HTR-8/SVneo (cell line): ENCODE measurements at regions not wholly inside any gene's neighbourhood (a gene's known extent, or its start where the extent isn't known, plus 50 kb on each side); places are given as distances from the start of the nearest gene placed in this dataset.

Source experiments
- DNase-seq: peaks from one replicate; pipeline ENCODE4 v3.0.0; 2011; ENCODE audit warnings: low spot score, mixed read lengths; ENCODE audit not compliant: insufficient read length
- FAIRE-seq: peaks from 2 replicates; lab custom pipeline; 2011; peaks lifted over from hg19 to GRCh38; lab: Jason Lieb, UNC

DNA sequence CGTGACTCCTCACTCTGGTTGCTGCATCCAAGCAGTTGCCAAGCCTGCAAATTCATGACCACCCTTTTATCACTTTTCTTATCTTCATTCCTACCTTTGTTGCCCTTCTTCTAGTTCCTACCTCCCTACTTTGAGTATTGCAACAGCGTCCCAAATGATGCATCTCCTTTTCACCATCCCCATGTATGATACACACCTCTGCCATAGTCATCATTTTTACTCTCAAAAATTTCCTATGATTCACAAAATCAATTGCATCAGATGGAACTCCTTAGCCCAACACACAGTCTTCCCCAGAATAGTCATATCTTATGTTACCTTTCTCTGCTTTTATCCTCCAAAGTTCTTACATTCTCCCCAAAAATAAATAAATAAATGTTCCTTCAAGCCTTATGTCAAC, 262.6 kb downstream of the TBL1XR1 start:
- FAIRE-seq (no peak), DNase-seq (no peak)

DNA sequence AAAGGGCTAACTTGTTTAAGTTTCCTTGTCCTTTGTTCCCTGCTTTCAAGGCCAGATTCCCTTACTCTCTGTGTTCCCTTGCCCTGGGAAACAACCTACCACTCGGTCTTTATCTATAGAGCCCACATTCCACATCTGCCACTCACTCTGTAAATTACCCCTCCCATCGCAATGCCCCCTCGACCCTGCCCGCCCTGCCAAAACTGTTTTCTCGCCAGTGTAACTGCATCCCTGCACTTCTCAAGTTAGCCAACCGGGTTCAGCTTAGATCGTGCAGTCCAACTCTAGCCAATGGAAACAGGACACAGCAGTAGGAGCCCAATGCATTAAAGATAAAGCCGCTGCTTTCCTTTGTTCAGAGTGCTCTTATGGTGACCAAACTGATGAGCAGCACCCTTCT, 263.6 kb downstream of the TBL1XR1 start:
- no peak for FAIRE-seq
- no peak for DNase-seq

DNA sequence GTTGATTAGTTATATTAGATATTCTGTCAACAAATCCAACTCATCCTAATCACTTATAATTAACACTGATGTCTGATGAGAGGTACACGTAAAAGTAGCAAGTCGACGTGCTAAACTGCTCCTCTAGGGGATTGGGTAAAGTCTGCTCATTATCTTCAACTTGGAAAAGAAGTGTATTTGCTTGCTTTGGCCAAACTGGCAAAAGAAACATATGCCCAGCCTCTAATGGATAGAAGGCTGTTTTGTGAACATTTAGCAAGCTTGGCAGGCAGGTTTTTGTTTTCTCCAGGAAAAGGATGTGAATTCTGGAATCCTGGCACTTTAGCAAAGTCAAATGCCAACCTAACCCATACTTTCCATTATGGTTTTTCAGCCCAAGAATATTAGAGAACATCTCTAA, 264.8 kb downstream of the TBL1XR1 start:
- no peak for FAIRE-seq
- DNase-seq = no peak

DNA sequence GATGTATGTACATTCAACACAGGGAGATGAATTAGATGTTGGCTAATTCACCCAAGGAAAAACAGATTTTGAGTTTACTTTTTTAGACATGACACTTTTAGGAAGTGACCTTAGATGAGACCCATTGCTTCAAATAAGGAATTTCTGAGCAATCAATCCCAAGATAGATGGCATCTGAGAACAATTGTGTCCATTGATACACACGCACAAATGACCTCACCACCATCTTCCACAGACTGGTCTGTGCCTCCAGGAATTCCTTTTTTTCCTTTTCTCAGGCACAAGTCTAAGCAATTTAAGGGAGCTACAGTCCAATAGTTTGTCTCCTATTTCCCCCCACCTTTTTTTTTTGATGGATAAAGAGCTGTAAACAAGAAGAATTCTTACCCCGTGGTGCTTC, 265.3 kb downstream of the TBL1XR1 start:
- DNase-seq = no peak
- FAIRE-seq = no peak

DNA sequence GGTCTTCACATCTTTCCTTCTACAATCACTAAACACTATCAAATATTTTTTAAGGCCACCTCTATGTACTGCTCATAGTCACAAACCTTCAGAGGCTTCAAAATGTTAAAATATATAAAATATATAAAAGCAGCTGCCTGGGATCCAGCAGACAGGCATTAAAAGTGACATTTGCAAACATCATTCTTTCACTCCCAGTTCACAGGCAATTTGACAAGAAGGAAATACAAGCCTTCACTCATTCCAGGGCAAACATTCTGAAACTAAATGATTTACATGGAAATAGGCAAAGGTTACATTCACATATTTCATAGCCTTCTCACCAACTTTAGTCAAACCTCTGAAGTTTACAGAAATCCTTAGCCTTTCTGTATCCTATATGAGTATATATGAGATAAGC, 266.3 kb downstream of the TBL1XR1 start:
- no peak for DNase-seq
- FAIRE-seq = no peak

DNA sequence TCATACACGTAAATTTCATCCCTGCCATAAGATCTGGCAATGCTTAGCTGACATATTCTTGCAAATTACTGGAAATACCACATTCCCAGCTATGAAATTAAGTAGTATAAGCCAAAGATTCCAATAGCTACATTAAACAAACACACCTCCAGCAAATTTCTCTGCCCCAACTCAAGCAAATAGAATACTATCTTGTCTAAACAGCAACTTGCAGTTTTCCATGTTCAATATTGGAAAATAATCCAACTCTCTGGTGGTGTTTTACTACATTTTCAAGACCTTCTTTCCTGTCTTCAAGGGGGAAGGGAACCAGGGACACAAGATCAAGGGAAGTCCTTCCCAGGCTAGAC, 268.7 kb downstream of the TBL1XR1 start:
- FAIRE-seq = no peak

DNA sequence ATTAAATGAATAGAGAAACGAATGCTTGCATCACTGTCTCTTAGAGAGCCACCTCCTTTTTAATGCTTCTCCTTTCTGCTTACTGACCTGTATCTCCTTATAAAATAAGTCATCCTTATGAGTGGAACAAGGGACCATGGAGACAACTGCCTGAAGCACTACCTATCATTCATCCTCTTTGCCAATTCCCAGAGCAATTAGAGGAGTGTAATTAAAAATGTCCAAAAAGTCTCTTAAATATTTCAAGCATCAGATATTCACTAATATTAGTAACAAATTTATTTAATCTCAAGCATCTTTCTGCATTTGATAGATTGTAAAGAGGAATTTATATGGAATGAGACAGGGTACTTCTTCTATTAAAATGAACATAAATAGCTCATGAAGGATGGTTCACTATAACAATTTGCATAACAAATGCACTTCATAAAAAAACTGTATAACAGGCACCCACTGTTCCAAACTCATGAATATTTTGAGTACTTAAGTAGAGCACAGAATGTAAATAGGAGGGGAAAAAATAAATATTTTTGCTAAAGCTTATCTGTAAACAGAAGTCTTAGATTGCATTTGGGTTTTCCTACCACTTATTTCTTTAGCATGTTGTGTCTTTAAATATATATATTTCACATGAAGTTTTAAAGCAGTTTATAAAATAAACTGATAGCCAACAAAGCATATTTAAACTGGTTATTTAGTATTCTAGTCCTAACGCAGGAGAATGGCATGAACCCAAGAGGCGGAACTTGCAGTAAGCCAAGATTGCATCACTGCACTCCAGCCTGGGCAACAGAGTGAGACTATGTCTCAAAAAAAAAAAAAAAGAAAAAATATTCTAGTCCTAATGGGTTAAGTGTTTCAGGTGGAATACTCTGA, 269.3 kb downstream of the TBL1XR1 start:
- DNase-seq = no peak
- FAIRE-seq = no peak

More for the DNA sequence above, 268.7 kb downstream of the TBL1XR1 start:
- no peak for DNase-seq

DNA sequence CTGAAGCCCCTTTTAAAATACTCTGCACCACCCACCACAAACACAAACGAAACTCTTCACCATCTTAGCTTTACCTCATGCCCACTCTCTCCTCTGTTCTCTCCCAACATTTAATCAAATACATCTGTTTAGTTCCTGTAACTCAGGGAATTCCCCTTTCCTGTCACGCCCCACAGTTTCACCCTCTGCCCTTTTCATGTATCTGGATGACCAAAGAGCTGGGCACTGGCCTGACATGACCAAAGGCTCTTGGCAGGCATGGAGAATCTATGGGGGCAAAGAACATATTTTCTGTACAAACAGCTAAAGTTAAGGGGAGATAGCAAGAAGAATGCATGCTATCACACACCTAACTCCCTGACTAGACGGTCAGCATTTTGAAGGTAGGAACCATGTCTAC, 270.0 kb downstream of the TBL1XR1 start:
- FAIRE-seq (no peak), DNase-seq (no peak)

DNA sequence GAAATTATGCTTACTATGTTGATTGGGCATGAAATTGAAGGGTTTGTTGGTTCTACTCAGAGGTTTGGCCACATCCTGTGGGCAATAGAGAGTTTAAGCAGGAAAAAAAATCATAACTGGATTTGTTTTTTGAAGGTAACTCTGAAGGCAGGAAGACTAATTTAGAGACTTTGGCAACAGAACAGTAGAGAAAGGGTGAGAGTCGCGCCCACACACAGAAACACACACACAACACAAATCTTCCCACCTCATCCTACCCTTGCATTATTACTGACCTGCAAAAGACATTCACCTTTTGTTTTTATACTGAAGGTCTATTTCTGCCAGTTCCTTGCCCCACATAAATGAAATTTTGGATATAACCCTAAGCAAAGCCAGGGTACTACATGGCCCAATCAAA, 270.6 kb downstream of the TBL1XR1 start:
- DNase-seq (no peak), FAIRE-seq (no peak)

DNA sequence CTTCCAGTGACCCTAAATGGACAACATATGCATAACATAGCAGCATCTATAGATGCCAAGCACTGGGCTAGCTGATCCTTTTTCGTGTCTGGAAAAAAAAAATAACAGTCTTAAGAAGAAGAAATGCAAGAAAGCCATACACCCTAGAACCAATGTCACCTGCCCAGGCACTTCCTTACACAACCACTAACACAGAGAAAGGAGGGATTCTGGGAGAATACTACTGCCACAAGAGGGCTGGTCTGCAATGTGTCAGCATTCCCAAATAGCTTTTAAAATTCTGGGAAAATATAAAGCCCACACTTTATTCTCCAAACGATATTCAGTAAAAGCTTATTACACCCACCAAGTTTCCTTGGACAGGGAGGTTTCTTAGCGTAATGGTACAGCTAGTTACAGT, 271.2 kb downstream of the TBL1XR1 start:
- FAIRE-seq = no peak

DNA sequence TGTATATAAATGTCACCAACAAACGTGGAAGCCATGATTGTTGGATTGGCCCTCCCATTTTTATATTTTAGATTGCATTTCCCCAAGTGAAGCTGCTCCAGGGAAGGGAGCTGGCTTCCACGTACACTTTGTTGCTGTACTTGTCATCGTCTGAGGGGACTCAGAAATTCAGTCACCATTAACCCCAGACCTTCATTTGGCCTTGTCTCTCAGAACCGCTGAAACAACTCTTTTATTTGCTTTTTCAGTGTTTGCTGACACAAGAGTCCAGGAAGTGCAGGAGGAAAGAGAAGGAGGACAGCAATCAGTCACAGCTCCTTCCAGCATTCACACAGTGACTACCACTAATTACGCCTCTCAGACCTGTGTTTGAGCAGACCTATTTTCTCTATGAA, 276.5 kb downstream of the TBL1XR1 start:
- DNase-seq (no peak), FAIRE-seq (no peak)

More for the DNA sequence above, 271.2 kb downstream of the TBL1XR1 start:
- DNase-seq = no peak

DNA sequence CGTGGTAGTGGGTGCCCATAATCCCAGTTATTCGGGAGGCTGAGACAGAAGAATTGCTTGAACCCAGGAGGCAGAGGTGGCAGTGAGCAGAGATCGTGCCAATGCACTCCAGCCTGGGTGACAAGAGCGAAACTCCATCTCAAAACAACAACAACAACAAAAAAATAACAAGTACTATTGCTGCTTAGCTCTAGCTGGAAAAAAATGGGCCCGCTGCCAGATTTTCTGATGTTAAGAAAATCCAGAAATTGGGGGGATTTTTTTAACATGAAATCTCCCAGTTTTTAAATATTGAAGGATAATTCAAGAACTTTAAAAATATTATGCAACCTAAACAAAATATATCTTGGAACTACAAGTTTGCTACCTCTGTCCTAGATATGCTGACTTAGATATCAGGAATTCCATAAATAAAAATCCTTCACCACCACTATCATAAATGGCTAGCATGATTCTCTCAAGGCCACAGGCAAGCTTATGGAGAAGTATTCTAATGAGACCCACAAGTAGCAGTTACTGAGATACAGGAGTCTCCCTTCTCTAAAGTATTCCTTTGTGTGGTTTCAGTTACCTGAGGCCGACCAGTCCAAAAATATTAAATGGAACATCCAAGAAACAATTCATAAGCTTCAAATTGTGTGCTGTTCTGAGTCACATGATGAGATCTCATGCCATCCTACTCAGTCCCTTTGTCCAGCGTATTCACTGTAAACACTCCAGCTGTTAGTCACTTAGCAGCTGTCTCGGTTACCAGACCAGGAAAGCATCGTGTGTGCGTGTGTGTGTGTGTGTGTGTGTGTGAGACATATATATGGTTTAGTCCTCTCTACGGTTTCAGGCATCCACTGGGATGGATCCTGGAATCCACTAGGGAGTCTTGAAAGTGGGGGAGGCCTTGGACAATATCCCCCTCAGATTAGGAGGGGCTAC, 277.2 kb downstream of the TBL1XR1 start:
- no peak for DNase-seq
- FAIRE-seq = peak; percentile 38

DNA sequence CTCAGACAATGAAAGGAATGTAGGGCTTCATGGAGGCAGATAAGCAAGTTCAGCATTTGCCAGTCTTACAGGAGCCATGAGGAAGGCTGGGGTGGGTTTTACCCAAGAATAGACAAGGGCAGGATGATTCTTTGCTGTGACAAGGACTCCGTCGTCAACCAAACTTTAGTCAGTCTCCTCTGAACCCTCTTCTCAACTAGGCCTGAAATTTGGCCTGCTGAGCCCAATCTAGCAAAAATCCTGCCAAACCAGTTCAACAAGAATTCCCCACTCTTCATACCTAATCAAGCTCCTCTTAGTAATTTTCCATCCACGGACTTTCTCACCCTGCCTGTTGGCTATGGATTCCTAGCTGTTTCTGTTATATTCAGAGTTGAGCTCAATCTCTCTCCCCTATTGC, 280.5 kb downstream of the TBL1XR1 start:
- no peak for FAIRE-seq
- no peak for DNase-seq

DNA sequence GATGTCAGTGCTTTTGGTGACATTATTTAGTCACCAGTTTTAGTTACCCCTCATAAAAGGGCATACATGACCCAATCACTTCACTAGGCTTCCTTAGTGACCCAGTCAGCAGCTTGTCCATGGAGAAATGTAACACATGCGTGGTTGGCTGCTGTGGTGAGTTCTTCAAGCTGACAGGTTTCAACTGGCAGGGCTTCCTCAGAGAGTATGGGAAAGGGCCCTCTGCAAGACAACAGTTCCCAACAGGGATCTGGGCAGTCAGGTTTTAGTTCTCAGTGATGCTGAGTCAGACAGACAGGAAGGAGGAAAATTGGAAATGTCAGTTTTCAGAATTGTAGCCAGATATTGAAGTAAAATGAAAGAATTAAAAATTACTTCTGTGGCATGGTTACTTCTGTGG, 282.5 kb downstream of the TBL1XR1 start:
- FAIRE-seq (no peak), DNase-seq (no peak)

DNA sequence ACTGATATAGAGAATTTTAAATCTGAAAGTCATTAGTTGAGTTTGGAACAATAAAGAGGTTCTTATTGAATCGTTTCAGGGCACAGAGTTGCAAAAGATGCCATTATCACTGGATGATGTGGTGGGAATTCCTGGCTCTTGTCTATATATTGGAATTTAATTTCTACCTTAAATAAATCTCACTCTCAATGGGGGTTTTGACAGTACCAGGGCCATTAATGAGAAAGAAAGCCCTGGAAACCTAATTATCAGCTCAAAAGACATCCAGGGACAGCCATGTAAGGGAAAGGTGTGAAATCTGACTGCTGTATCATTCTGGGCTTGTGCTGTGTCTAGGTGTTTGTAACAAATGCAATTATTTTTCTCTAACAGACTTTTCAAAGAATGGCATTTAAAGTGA, 285.7 kb downstream of the TBL1XR1 start:
- FAIRE-seq = no peak
- no peak for DNase-seq

DNA sequence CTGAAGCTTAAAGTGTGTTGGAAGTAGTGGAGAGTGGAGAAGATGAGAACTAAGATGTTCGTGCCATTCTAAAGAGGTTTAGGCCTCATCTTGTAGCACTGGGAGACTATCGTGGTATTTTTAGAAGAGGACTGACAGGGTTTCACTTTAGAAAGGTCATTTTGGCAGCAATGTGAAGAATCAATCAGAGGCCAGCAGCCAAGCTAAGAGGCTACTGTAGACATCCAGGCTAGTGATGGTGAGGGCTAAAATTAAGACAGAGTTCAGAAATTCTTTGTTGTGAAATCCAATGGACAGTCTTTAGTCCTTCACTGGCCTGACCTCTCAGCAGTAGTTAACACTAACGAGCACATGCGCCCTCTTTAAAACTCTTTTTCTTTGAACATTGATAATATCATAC, 288.2 kb downstream of the TBL1XR1 start:
- no peak for DNase-seq
- no peak for FAIRE-seq

DNA sequence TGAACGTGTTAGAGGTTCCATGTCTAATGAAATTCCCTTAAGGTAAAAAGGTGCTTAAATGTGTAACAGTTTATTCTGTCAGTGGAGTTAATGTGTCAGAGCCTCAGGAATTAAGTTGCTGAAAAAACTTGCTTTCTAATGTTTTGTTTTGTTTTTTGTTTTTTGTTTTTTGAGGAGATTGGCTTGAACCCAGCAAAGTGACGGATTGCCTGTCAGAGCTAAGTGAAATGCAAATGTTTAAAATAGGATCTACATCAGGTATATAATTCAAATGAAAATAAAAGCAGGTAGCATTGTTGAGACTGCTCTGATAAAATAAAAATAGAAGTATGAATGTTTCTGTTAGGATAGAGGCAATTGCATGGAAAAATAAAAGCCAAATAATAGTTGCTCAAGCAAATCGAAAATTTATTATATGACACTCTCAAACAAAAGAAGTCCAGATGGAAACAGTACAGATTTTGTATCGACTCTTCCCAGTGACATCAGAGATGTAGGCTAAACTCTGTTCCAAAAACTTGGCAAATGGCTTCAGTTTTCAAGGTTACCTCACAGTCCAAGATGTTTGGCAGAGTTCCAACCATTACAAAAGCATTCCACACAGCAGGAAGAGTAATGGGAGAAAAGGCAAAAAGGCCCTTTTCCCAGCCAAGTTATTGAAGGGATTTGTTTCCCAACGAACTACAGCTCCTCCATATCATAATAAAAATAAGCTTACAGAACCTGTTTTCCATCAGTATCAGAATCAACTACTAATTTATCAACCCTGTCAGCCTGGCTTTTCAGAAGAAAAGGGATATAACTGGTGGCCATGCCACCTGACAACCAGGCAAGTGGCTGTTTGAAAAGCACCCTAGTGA, 291.0 kb downstream of the TBL1XR1 start:
- no peak for FAIRE-seq
- peak; percentile 18 for DNase-seq

DNA sequence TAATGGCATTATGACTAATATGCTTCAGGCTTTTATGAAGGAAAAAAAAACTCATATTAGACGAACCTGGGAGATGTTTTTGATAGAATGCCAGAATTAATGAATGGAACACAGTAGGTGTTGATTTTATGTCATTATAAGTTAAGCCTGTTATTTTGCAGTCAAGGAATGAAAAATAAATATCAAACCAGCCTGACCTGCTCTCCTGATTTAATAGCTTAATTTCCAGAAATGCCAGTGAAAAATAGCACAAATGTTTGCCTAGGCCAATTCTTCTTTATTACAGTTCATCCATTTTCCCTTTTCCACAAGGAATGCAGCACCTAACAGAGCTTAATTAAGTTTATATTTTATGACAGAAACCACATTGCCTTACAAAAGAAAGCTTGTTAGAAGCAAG, 292.0 kb downstream of the TBL1XR1 start:
- FAIRE-seq = no peak

DNA sequence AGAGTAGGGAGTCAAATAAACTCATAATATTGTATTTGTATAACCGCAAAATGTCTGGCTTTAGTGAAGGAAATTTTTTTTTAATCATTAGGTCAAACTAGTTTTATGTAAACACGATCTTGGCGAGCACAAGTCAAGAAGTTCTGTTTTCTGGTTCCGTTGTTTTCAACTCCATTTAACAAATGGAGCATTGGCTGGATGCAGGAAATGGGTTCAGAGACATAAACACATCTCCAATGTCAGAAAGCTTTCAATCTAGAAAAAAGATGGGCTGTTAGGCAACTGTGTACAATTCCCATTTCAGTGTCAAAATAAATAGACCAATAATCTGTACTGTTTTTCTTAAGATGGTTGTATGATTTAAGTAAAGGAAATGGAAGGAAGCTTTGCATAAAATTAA, 292.8 kb downstream of the TBL1XR1 start:
- FAIRE-seq (no peak), DNase-seq (no peak)

More for the DNA sequence above, 292.0 kb downstream of the TBL1XR1 start:
- no peak for DNase-seq

DNA sequence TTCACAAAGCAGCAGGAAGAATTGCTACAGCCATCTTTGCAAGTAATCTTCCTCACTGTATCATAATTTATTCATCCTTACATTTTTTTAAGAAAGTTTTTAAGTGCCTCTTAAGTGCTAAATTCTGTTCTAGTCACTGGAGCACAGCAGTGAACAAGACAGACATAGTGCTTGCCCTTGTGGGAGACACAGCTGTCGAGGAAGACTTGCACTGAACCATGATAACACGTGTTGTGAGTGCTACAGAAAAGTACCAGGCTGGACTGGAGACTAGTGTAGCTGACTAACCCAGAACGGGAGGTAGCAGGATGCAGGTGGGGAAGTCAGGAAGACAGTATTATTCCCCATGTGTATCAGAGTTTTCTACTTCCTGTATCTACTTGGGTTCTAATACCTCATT, 300.6 kb downstream of the TBL1XR1 start:
- FAIRE-seq = no peak
- DNase-seq = no peak
